Endothelial cell of umbilical vein (primary cell): ENCODE measurements at regions not wholly inside any gene's neighbourhood (a gene's known extent, or its start where the extent isn't known, plus 50 kb on each side); places are given as distances from the start of the nearest gene placed in this dataset.

ENCODE experiments used
- CTCF ChIP-seq, 2 donors: IDR thresholded peaks; 1 replicate in 1 of 2; 2 replicates in 1 of 2; pipeline ENCODE4 v1.5.1; 2011; ENCODE audit warnings: low read length in 2 of 2, mild to moderate bottlenecking in 2 of 2, moderate library complexity in 2 of 2, control low read depth in 1 of 2, inconsistent platforms in 1 of 2, low read depth in 1 of 2; ENCODE audit not compliant: insufficient read depth in 1 of 2; ENCODE audit errors: extremely low read depth in 1 of 2
- EZH2 ChIP-seq: IDR thresholded peaks from 2 replicates; pipeline ENCODE4 v1.6.1; 2012; ENCODE audit warnings: borderline replicate concordance, low read depth, mild to moderate bottlenecking, moderate library complexity, low read length, inconsistent platforms; ENCODE audit not compliant: severe bottlenecking
- FOS ChIP-seq: IDR thresholded peaks from 2 replicates; pipeline ENCODE4 v1.6.1; 2011; ENCODE audit warnings: mild to moderate bottlenecking, low read length, moderate library complexity, borderline replicate concordance; ENCODE audit not compliant: insufficient read depth
- JUN ChIP-seq: IDR thresholded peaks from 2 replicates; pipeline ENCODE4 v1.6.1; 2011; ENCODE audit warnings: borderline replicate concordance, low read depth; ENCODE audit not compliant: insufficient read length, insufficient read depth
- MAX ChIP-seq: IDR thresholded peaks from 2 replicates; pipeline ENCODE4 v1.6.1; 2011; ENCODE audit not compliant: insufficient read depth, insufficient read length
- MYC ChIP-seq: IDR thresholded peaks from one replicate; pipeline ENCODE4 v1.6.1; 2011; ENCODE audit warnings: mild to moderate bottlenecking, low read depth, low read length
- POLR2A ChIP-seq: IDR thresholded peaks from 2 replicates; pipeline ENCODE4 v1.6.1; 2012; ENCODE audit warnings: low read depth, mild to moderate bottlenecking, control low read depth, low read length
- POLR2AphosphoS5 ChIP-seq: IDR thresholded peaks from 2 replicates; pipeline ENCODE4 v1.6.1; 2012; ENCODE audit warnings: low read depth, mild to moderate bottlenecking, control low read depth, low read length, moderate library complexity; ENCODE audit not compliant: insufficient read depth

DNA sequence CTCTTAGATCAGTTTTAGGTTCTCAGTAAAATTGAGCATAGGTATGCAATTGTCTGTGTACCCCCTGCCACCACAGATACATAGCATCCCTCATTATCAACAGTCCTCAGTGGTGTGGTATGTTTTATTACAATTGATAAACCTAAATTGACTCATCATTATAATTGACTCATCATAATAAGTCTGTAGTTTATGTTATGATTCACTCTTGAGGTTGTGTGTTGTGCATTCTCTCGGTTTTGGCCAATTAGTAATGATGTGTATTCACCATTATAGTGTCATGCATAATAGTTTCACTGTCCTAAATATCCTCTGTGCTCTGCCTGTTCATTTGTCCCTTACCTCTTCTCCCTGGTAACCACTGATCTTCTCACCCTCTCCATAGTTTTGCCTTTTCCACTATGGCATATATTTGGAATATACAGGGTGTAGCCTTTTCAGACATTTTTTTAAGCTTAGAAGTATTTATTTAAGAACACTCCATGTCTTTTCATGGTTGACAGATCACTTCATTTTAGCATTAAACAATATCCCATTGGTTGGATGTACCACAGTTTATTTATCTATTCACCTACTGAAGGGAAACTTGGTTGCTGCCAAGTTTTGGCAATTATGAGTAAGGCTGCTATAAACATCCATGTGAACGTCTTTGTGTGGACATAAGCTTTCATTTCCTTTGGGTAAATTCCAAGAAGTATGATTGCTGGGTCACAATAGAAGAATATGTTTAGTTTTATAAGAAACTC, 1620.6 kb upstream of the MIR17HG start:
- TF ChIP-seq CTCF (IDR thresholded peaks at IDR 0.05; ENCODE audit: extremely low read depth in 1 of 2, insufficient read depth in 1 of 2, low read depth in 1 of 2, low read length in 2 of 2) (no peak), JUN (peak; percentile 42), POLR2AphosphoS5 (no peak), FOS (peak; percentile 86), POLR2A (no peak), MYC (no peak), EZH2 (no peak), MAX (no peak)
